ENCODE measurements at regions not wholly inside any gene's neighbourhood (a gene's known extent, or its start where the extent isn't known, plus 50 kb on each side); places are given as distances from the start of the nearest gene placed in this dataset.

DNA sequence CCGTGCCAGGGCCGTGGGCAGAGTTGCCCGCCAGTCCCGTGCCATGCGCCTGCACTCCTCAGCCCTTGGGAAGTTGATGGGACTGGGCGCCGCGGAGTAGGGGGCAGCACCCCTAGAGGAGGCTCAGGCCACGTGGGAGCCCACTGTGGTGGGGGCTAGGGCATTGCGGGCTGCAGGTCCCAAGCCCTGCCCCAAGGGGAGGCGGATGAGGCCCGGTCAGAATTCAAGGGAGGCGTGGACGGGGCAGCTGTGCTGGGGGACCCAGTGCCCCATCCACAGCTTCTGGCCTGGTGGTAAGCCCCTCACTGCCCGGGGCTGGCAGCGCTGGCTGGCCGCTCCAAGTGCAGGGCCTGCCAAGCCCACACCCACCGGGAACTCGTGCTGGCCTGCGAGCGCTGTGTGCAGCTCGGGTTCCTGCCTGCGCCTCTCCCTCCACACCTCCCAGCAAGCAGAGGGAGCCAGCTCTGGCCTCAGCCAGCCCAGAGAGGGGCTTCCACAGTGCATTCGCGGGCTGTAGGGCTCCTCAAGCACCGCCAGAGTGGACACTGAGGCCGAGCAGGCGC is 317.8 kb downstream of the HAO1 start:
- Histone ChIP-seq H3K4me2 (ENCODE audit: low read depth, low read length, poor library complexity, severe bottlenecking) (no peak overlapping the region), H3K27me3 (ENCODE audit: low read length) (no peaks in the 10 kb centered on the region), H3K4me3 (ENCODE audit: insufficient read depth, low read length, poor library complexity, severe bottlenecking) (no peak overlapping the region)

DNA sequence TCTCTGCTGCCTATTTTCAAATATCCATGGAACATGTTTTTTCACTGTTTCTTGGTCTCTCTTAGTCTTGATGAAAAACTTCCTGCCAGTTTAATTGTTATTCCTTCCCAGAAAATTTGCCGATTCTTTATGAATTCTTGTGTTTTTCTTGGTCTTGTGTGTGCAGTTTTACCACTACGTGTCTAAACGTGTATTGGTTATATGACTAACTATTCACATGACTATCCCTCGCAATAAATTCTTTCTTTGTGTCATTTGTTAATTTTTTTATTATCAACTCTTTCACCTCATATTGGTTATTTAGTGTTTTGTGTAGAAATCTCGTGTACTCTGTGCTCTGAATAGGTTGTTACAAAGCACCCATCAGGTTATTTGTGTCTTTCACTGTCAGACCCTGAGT is 315.4 kb downstream of the HAO1 start:
- H3K27me3 ChIP-seq (ENCODE audit: low read length), result no peaks in the 10 kb centered on the region
- H3K9me2 ChIP-seq (replicated peaks; ENCODE audit: insufficient read depth, low read length), result no peaks in the 10 kb centered on the region
- H3K27ac ChIP-seq (ENCODE audit: low read depth, low read length), result no peak overlapping the region
- H4K20me1 ChIP-seq (ENCODE audit: low read depth, low read length), result no peaks in the 10 kb centered on the region
- TF ChIP-seq, protein P1, sequence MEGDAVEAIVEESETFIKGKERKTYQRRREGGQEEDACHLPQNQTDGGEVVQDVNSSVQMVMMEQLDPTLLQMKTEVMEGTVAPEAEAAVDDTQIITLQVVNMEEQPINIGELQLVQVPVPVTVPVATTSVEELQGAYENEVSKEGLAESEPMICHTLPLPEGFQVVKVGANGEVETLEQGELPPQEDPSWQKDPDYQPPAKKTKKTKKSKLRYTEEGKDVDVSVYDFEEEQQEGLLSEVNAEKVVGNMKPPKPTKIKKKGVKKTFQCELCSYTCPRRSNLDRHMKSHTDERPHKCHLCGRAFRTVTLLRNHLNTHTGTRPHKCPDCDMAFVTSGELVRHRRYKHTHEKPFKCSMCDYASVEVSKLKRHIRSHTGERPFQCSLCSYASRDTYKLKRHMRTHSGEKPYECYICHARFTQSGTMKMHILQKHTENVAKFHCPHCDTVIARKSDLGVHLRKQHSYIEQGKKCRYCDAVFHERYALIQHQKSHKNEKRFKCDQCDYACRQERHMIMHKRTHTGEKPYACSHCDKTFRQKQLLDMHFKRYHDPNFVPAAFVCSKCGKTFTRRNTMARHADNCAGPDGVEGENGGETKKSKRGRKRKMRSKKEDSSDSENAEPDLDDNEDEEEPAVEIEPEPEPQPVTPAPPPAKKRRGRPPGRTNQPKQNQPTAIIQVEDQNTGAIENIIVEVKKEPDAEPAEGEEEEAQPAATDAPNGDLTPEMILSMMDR (IDR thresholded peaks at IDR 0.05; ENCODE audit: insufficient read depth, low read length, poor library complexity, severe bottlenecking), result no peak
- no peak for TF ChIP-seq EZH2phosphoT487 (conservative IDR thresholded peaks at IDR 0.05; ENCODE audit: low read length)
- no peak overlapping the region for H3K4me2 ChIP-seq (ENCODE audit: low read depth, low read length, poor library complexity, severe bottlenecking)
- no peaks in the 10 kb centered on the region for H3K9me3 ChIP-seq (ENCODE audit: insufficient read depth, low read length)
- no peak overlapping the region for H2AFZ ChIP-seq (ENCODE audit: low read depth, low read length, severe bottlenecking)
- no peaks in the 10 kb centered on the region for H3F3A ChIP-seq (ENCODE audit: insufficient read depth)
- no peaks in the 10 kb centered on the region for H3K79me2 ChIP-seq (ENCODE audit: insufficient read depth, low read length)
- H3K9ac ChIP-seq (ENCODE audit: low read length), result no peak overlapping the region
- H3K36me3 ChIP-seq (ENCODE audit: low read length), result no peaks in the 10 kb centered on the region
- no peak overlapping the region for H3K4me3 ChIP-seq (ENCODE audit: insufficient read depth, low read length, poor library complexity, severe bottlenecking)

More for the DNA sequence above, 317.8 kb downstream of the HAO1 start:
- no peak overlapping the region for H2AFZ ChIP-seq (ENCODE audit: low read depth, low read length, severe bottlenecking)
- no peaks in the 10 kb centered on the region for H3K79me2 ChIP-seq (ENCODE audit: insufficient read depth, low read length)
- H3K36me3 ChIP-seq (ENCODE audit: low read length), result no peaks in the 10 kb centered on the region
- H3F3A ChIP-seq (ENCODE audit: insufficient read depth), result no peaks in the 10 kb centered on the region
- H3K9ac ChIP-seq (ENCODE audit: low read length), result no peak overlapping the region
- no peak overlapping the region for H3K27ac ChIP-seq (ENCODE audit: low read depth, low read length)
- no peaks in the 10 kb centered on the region for H4K20me1 ChIP-seq (ENCODE audit: low read depth, low read length)
- H3K9me2 ChIP-seq (replicated peaks; ENCODE audit: insufficient read depth, low read length), result no peaks in the 10 kb centered on the region
- no peaks in the 10 kb centered on the region for H3K9me3 ChIP-seq (ENCODE audit: insufficient read depth, low read length)
- no peak for TF ChIP-seq EZH2phosphoT487 (conservative IDR thresholded peaks at IDR 0.05; ENCODE audit: low read length)
- TF ChIP-seq, protein P1 (IDR thresholded peaks at IDR 0.05; ENCODE audit: insufficient read depth, low read length, poor library complexity, severe bottlenecking), result no peak

DNA sequence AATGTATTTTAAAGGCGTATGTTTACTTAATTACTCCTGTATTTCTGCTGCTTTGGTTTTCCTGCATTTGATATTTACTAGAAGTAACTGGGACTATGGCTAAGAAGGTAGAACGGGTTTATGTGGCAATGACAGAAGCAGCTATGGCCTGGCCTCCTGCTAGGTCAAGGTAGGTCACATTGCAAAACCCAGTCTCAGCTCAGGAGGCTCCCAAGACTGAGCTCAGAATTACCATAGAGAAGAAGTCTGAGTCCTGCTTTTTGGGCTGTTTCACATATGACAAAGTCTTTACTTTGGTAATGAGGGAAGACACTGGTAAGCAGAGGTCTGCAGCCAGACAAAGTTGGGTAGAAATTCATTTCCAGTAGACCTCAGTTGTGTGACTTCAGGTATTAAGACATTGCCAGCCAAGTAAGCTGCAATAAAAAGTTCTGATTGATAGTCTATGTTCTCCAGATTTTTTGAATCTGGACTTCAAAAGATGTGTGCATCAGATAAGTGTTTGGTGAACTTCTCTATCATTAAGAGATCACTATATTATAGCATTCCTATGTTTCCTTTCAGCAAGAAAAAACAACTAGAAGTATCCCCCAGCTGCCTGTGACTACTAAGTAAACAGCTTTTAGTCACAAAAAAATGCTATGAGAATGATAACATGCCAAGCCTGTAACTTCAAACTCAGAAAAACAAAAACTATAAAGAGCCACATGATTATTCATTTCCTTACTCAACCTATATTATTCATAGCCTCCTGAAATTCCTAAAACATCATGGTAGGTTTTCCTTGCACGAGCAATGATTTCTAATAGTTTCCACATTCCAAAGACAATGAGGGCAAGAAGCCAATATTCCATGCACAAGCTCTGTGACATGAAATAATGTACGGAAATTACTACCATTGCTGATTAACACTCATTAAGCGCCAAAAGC is 312.3 kb downstream of the HAO1 start:
- Histone ChIP-seq H3K27me3 (ENCODE audit: low read length) (no peaks in the 10 kb centered on the region), H3K36me3 (ENCODE audit: low read length) (no peaks in the 10 kb centered on the region), H3K9me3 (ENCODE audit: insufficient read depth, low read length) (no peaks in the 10 kb centered on the region), H3K4me3 (ENCODE audit: insufficient read depth, low read length, poor library complexity, severe bottlenecking) (no peak overlapping the region), H3K79me2 (ENCODE audit: insufficient read depth, low read length) (no peaks in the 10 kb centered on the region), H3K9ac (ENCODE audit: low read length) (no peak overlapping the region), H3K9me2 (replicated peaks; ENCODE audit: insufficient read depth, low read length) (no peaks in the 10 kb centered on the region), H3K4me2 (ENCODE audit: low read depth, low read length, poor library complexity, severe bottlenecking) (no peak overlapping the region), H3F3A (ENCODE audit: insufficient read depth) (no peaks in the 10 kb centered on the region), H3K27ac (ENCODE audit: low read depth, low read length) (no peak overlapping the region), H2AFZ (ENCODE audit: low read depth, low read length, severe bottlenecking) (no peak overlapping the region), H4K20me1 (ENCODE audit: low read depth, low read length) (no peaks in the 10 kb centered on the region)
- TF ChIP-seq, protein P1 (IDR thresholded peaks at IDR 0.05; ENCODE audit: insufficient read depth, low read length, poor library complexity, severe bottlenecking), result no peak
- TF ChIP-seq EZH2phosphoT487 (conservative IDR thresholded peaks at IDR 0.05; ENCODE audit: low read length), result no peak
